RWPE2 (cell line): ENCODE measurements at regions not wholly inside any gene's neighbourhood (a gene's known extent, or its start where the extent isn't known, plus 50 kb on each side); places are given as distances from the start of the nearest gene placed in this dataset.

ENCODE experiments used
- ATAC-seq: fragments of 200-7000 bp; cut with Tn5 transposase; 3 replicates; pipeline ENCODE4 v1.9.1; 2021; ENCODE audit warnings: low read depth
- DNase-seq: peaks from one replicate; pipeline ENCODE4 v3.0.0-alpha.2; 2020; ENCODE audit warnings: low spot score
- H3K27ac ChIP-seq: fragments of 450-650 bp; 2 replicates; pipeline ENCODE4 v1.5.1; 2017; ENCODE audit warnings: mild to moderate bottlenecking; ENCODE audit not compliant: poor library complexity, severe bottlenecking
- H3K27me3 ChIP-seq: fragments of 250-450 bp; sonication (Bioruptor Pico); 2 replicates; pipeline ENCODE4 v1.5.1; 2021; ENCODE audit warnings: mild to moderate bottlenecking, moderate library complexity; ENCODE audit not compliant: insufficient read depth, poor library complexity, severe bottlenecking
- H3K36me3 ChIP-seq: fragments of 250-450 bp; sonication (Bioruptor Pico); 2 replicates; pipeline ENCODE4 v1.5.1; 2020; ENCODE audit warnings: low read depth, mild to moderate bottlenecking, moderate library complexity
- H3K4me1 ChIP-seq: fragments of 250-450 bp; sonication (Bioruptor Pico); 2 replicates; pipeline ENCODE4 v1.5.1; 2021; ENCODE audit warnings: mild to moderate bottlenecking, moderate library complexity; ENCODE audit not compliant: insufficient read depth, poor library complexity, severe bottlenecking
- H3K4me3 ChIP-seq: fragments of 250-450 bp; sonication (Bioruptor Pico); 2 replicates; pipeline ENCODE4 v1.5.1; 2021; ENCODE audit warnings: mild to moderate bottlenecking, moderate library complexity; ENCODE audit not compliant: severe bottlenecking
- H3K9me3 ChIP-seq: fragments of 250-450 bp; sonication (Bioruptor Pico); 2 replicates; pipeline ENCODE4 v1.5.1; 2021; ENCODE audit warnings: mild to moderate bottlenecking, moderate library complexity; ENCODE audit not compliant: severe bottlenecking
- TF ChIP-seq, protein P1 (sequence below): fragments of 450-650 bp; IDR thresholded peaks from one replicate; pipeline ENCODE4 v1.5.1; 2017; ENCODE audit warnings: mild to moderate bottlenecking, moderate library complexity; ENCODE audit not compliant: poor library complexity, severe bottlenecking

DNA sequence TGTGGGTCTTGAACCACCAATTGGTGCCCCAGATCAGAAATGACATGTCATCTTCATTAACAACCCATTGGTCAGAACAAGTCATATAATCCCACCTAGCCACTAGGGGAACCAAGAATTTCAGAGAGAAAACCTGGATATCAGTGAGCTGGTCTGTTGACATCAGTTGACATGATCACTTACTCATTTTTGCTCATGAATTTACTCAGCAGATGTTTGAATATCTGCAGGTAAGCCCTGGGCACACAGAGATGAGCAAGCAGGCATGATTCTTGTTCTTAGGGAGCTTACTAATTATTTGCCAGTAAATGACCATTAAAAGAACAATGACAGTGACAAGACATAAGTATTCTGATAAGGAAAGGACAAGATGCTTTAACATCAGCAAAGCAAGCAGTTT lies 64.3 kb upstream of the PLCL2 start:
- DNase-seq (no peak), ATAC-seq (no peak)
- Histone ChIP-seq H3K9me3 (no peaks in the 10 kb centered on the region), H3K4me3 (no peak overlapping the region), H3K4me1 (no peaks in the 10 kb centered on the region), H3K36me3 (no peaks in the 10 kb centered on the region), H3K27ac (no peak overlapping the region), H3K27me3 (no peaks in the 10 kb centered on the region)
- TF ChIP-seq, protein P1, sequence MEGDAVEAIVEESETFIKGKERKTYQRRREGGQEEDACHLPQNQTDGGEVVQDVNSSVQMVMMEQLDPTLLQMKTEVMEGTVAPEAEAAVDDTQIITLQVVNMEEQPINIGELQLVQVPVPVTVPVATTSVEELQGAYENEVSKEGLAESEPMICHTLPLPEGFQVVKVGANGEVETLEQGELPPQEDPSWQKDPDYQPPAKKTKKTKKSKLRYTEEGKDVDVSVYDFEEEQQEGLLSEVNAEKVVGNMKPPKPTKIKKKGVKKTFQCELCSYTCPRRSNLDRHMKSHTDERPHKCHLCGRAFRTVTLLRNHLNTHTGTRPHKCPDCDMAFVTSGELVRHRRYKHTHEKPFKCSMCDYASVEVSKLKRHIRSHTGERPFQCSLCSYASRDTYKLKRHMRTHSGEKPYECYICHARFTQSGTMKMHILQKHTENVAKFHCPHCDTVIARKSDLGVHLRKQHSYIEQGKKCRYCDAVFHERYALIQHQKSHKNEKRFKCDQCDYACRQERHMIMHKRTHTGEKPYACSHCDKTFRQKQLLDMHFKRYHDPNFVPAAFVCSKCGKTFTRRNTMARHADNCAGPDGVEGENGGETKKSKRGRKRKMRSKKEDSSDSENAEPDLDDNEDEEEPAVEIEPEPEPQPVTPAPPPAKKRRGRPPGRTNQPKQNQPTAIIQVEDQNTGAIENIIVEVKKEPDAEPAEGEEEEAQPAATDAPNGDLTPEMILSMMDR = no peak

DNA sequence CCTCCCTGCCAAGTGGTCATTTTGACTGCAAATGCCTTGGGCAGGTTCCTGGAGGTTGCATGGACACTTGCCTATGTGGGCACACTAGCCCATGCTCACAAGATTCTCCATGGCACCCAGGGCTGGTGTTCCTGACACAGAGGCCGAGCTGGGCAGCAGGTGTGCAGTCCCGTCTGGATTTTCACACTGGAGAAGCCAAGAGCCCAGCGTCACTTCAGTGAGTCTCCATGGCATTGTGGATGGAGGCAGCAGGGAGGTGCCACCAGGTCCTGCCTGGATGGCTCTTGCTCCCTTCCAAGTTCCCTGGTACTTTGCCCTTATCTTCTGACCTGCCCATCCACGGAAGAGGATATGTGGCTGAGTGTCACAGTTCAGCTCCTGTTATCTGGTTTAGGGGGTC lies 63.7 kb upstream of the PLCL2 start:
- ATAC-seq = no peak
- H3K4me1 ChIP-seq = no peaks in the 10 kb centered on the region
- TF ChIP-seq, protein P1 = no peak

DNA sequence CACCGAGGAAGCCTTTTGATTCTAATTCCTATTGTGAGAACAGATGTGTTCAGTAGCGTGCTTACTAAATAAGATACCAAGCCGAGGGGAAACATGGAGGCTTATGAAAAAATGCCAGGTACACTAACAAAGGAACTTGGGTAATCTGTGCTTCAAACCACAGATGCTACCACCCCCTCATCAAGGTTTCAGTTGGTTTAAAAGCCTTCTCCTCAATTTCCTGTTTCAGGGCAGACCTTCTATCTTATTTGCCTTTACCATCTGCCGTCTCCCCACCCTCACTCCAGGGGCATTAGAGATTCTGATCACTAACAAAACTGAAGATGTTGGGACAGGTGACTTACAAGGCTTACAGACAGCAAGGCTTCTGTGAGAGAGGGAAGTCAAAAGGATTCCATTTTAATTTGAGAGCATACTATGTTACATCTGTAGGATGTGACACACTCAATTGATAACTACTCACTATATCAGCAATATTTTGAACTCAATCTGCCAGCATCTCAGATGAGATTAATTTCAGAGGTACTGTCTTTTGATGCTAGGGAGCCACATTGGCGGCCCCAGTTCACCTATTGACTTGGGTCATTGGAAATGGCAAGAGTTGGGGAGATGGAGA lies 60.6 kb upstream of the PLCL2 start:
- TF ChIP-seq, protein P1 = no peak
- Histone ChIP-seq H3K36me3 (no peaks in the 10 kb centered on the region), H3K9me3 (no peaks in the 10 kb centered on the region), H3K27ac (no peak overlapping the region), H3K27me3 (no peaks in the 10 kb centered on the region), H3K4me1 (no peaks in the 10 kb centered on the region), H3K4me3 (no peak overlapping the region)
- DNase-seq (no peak), ATAC-seq (no peak)

More for the DNA sequence above, 63.7 kb upstream of the PLCL2 start:
- Histone ChIP-seq H3K4me3 (no peak overlapping the region), H3K36me3 (no peaks in the 10 kb centered on the region), H3K27ac (no peak overlapping the region), H3K9me3 (no peaks in the 10 kb centered on the region), H3K27me3 (no peaks in the 10 kb centered on the region)
- DNase-seq = no peak

DNA sequence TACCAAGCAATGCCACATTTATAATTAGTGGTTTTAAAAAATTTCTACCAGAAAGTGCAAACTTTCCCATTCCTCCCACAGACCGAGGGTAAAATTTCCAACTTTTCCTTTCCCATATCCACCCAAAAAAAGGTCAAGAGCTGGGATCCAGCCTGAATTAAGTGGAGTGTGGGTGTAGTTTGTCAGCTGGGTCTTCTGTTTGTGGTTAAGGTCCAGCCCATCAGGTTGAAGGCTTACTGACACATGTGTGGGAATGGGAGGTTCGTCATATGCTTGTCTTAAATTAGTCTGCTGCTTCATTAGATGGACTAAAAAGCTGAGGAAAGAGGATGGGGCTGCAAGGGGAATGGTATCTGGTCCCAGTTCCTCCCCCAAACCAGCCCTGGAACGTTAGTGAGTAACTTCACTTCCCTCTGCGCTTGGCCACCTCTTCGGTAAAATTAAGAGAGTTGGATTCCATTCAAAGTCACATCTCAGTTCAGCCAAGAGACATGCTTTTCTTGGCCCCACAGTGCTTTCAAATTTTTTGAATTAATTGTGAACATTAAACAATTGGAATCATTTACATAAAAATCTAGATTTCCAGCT lies 59.0 kb upstream of the PLCL2 start:
- no peaks in the 10 kb centered on the region for H3K36me3 ChIP-seq
- no peak overlapping the region for H3K4me3 ChIP-seq
- ATAC-seq = no peak
- no peaks in the 10 kb centered on the region for H3K4me1 ChIP-seq
- TF ChIP-seq, protein P1 = no peak
- H3K9me3 ChIP-seq = no peaks in the 10 kb centered on the region
- no peaks in the 10 kb centered on the region for H3K27me3 ChIP-seq
- no peak overlapping the region for H3K27ac ChIP-seq
- DNase-seq = no peak

DNA sequence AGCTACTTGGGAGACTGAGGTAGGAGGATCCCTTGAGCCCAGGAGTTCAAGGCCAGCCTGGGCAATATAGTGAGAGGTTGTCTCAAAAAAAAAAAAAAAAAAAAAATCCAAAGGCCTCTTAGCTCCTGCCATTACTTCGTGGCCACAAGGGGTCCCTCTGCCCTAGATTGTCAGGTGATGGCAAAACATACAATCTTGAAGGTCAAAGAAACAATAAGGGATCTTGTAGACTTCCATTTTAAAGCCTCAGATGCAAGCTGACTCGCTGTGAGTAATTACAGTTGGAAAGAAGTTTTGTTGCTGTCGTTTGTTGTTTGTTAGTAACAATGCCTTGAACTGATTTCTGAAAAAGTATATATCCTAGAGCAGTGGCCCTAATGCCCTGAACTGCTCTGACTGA lies 55.9 kb upstream of the PLCL2 start:
- H3K4me1 ChIP-seq = no peaks in the 10 kb centered on the region
- no peaks in the 10 kb centered on the region for H3K36me3 ChIP-seq
- no peak for DNase-seq
- ATAC-seq = no peak
- TF ChIP-seq, protein P1 = peak; percentile 23
- H3K4me3 ChIP-seq = no peak overlapping the region
- no peak overlapping the region for H3K27ac ChIP-seq
- peaks cover 3% of the 10 kb centered on the region for H3K27me3 ChIP-seq
- no peaks in the 10 kb centered on the region for H3K9me3 ChIP-seq
